Central memory CD4-positive, alpha-beta T cell (primary cell): ENCODE measurements at regions not wholly inside any gene's neighbourhood (a gene's known extent, or its start where the extent isn't known, plus 50 kb on each side); places are given as distances from the start of the nearest gene placed in this dataset.

Source experiments
- DNase-seq: peaks from one replicate; pipeline ENCODE4 v3.0.0; 2022

GRCh38 chrX:45980726-45981125 lies 564.5 kb downstream of the ZNF674 start:
- no peak for DNase-seq

- no peak for DNase-seq
Measured at GRCh38 chrX:45975633-45976032, 569.6 kb downstream of the ZNF674 start.

- no peak for DNase-seq
Measured at GRCh38 chrX:45972636-45973035, 572.6 kb downstream of the ZNF674 start.

GRCh38 chrX:45959567-45959966 lies 585.7 kb downstream of the ZNF674 start:
- DNase-seq = no peak

GRCh38 chrX:45956191-45956870 lies 588.9 kb downstream of the ZNF674 start:
- DNase-seq = no peak

GRCh38 chrX:45955661-45956060 lies 589.6 kb downstream of the ZNF674 start:
- DNase-seq = no peak

GRCh38 chrX:45954026-45954425 lies 591.2 kb downstream of the ZNF674 start:
- no peak for DNase-seq

GRCh38 chrX:45952030-45952429 lies 593.2 kb downstream of the ZNF674 start:
- no peak for DNase-seq

- no peak for DNase-seq
Measured at GRCh38 chrX:45935408-45935807, 609.8 kb downstream of the ZNF674 start.

GRCh38 chrX:45912316-45912715 lies 632.9 kb downstream of the ZNF674 start:
- DNase-seq = no peak

- DNase-seq = no peak
Measured at GRCh38 chrX:45907786-45908185, 637.4 kb downstream of the ZNF674 start.

- no peak for DNase-seq
Measured at GRCh38 chrX:45903781-45904201, 641.4 kb downstream of the ZNF674 start.

GRCh38 chrX:45900766-45901615 lies 644.2 kb downstream of the ZNF674 start:
- DNase-seq = no peak

GRCh38 chrX:45894864-45895645 lies 650.2 kb downstream of the ZNF674 start:
- no peak for DNase-seq

- no peak for DNase-seq
Measured at GRCh38 chrX:45889471-45889870, 655.8 kb downstream of the ZNF674 start.

- no peak for DNase-seq
Measured at GRCh38 chrX:45888518-45888917, 656.7 kb downstream of the ZNF674 start.

GRCh38 chrX:45885931-45886330 lies 659.3 kb downstream of the ZNF674 start:
- no peak for DNase-seq

- DNase-seq = no peak
Measured at GRCh38 chrX:45879512-45879911, 665.7 kb downstream of the ZNF674 start.

GRCh38 chrX:45876206-45876605 lies 669.0 kb downstream of the ZNF674 start:
- no peak for DNase-seq

GRCh38 chrX:45873781-45874180 lies 671.4 kb downstream of the ZNF674 start:
- DNase-seq = no peak

GRCh38 chrX:45872480-45872879 lies 671.8 kb upstream of the DIPK2B start:
- no peak for DNase-seq

GRCh38 chrX:45868425-45868824 lies 667.7 kb upstream of the DIPK2B start:
- no peak for DNase-seq

GRCh38 chrX:45862801-45863200 lies 662.1 kb upstream of the DIPK2B start:
- DNase-seq = no peak
